Esophagus muscularis mucosa (tissue), 4 donors: ENCODE measurements at regions not wholly inside any gene's neighbourhood (a gene's known extent, or its start where the extent isn't known, plus 50 kb on each side); places are given as distances from the start of the nearest gene placed in this dataset.
"Not testable (repeated sequence)": the region's sequence is repeated elsewhere in the genome, so short reads cannot be mapped to it uniquely, and the experiment has no call there.

Experiments
- DNase-seq: peaks from one replicate; pipeline ENCODE4 v3.0.0-alpha.2; 2017; ENCODE audit errors: extremely low spot score
- H3K27ac ChIP-seq, 4 donors: fragments of 200-600 bp; sonication (generic); replicated peaks in 1 of 4; 1 replicate in 3 of 4; 2 replicates in 1 of 4; pipeline ENCODE4 v1.5.1; 2016 to 2019; ENCODE audit warnings: mild to moderate bottlenecking in 1 of 4
- H3K27me3 ChIP-seq, 4 donors: fragments of 200-600 bp; sonication (generic); one replicate each; pipeline versions ENCODE4 v1.5.1 to v1.6.0; 2016 to 2019
- H3K36me3 ChIP-seq, 4 donors: fragments of 200-600 bp; sonication (generic); one replicate each; pipeline ENCODE4 v1.5.1; 2016 to 2019
- H3K4me1 ChIP-seq, 4 donors: fragments of 200-600 bp; sonication (generic); one replicate each; pipeline ENCODE4 v1.5.1; 2016 to 2019
- H3K4me3 ChIP-seq, 4 donors: fragments of 200-600 bp; sonication (generic); 1 replicate in 2 of 4; 2 replicates in 2 of 4; pipeline ENCODE4 v1.5.1; 2016 to 2019; ENCODE audit warnings: mild to moderate bottlenecking in 4 of 4, moderate library complexity in 1 of 4
- H3K9me3 ChIP-seq, 4 donors: fragments of 200-600 bp; sonication (generic); 1 replicate in 3 of 4; 2 replicates in 1 of 4; pipeline ENCODE4 v1.5.1; 2016 to 2019
- EP300 ChIP-seq: sonication (generic); formaldehyde crosslinking; IDR thresholded peaks from one replicate; pipeline ENCODE4 v1.6.1; 2017; ENCODE audit warnings: antibody characterized with exemption
- POLR2A ChIP-seq: fragments of 450-650 bp; IDR thresholded peaks from one replicate; pipeline ENCODE4 v1.6.1; 2017; ENCODE audit warnings: antibody characterized with exemption, moderate library complexity, mild to moderate bottlenecking, low read depth
- POLR2AphosphoS5 ChIP-seq, 2 donors: sonication (generic); formaldehyde crosslinking; IDR thresholded peaks; one replicate each; pipeline ENCODE4 v1.6.1; 2017; ENCODE audit warnings: antibody characterized with exemption in 2 of 2
- WGBS: methylation state at CpG from one replicate; pipeline ENCODE4 v1.1.5; 2018; 5-methylcytosine and 5-hydroxymethylcytosine counted together
- intact Hi-C: fragments of 100-400 bp; cut with DNase I; formaldehyde crosslinking; loops from one replicate; pipeline ENCODE4 v1.15.1; 2023
- TF ChIP-seq, protein P1 (sequence below), 3 experiments: fragments of 200-600 bp in 2 of 3; fragments of 450-650 bp in 1 of 3; sonication (generic) in 2 of 3; IDR thresholded peaks; one replicate each; pipeline ENCODE4 v1.5.1; 2017 to 2019; ENCODE audit warnings: antibody characterized with exemption in 3 of 3, mild to moderate bottlenecking in 2 of 3, moderate library complexity in 1 of 3

DNA sequence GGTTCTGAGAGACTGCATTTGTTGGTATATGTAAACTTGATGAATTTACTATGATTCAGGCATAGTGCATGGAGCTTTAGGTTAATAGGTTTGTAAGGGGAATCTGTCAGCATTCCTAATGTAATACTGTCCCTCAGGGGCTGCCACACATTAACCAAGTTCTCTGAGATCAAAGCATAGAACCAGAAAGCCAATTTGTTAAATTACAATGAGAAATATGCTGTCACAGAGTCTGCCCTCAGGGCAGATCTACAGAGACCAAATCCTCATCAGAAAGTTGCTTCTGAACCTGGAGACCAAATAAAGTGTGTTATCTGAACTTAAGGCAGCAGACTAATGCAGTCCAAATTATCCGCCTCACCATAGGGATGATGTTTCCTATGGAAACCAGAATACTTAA is 250.8 kb upstream of the HTR1E start:
- WGBS, result 79% methylated on average over 1 of the region's 1 CpG
- intact Hi-C loops, result no loop called here

DNA sequence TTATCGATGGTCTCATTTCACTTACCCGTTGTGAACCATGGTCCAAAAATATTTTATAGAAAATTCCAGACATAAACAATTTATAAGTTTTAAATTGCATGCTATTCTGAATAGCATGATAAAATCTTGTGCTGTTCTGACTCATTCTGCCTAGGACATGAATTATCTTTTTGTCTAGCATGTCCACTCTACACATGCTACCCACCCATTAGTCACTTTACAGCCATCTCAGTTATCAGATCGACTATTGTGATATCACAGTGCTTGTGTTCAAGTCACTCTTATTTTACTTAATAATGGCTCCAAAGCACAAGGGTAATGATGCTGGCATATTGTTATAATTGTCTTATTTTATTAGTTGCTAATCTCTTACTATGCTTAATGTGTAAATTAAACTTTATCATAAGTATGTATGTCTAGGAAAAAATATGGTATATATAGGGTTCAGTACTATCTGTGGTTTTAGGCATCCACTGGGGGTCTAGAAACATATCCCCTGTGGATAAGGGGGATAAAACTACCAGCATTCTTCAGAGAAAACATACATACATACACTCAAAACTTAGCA is 252.0 kb upstream of the HTR1E start:
- Histone ChIP-seq H3K36me3 (no peaks in the 10 kb centered on the region), H3K4me3 (no peak overlapping the region), H3K4me1 (no peaks in the 10 kb centered on the region), H3K9me3 (no peaks in the 10 kb centered on the region), H3K27ac (no peak overlapping the region), H3K27me3 (no peaks in the 10 kb centered on the region)
- intact Hi-C loops, result no loop called here
- WGBS, result 81% methylated on average over 3 of the region's 3 CpGs
- TF ChIP-seq POLR2A (no peak), EP300 (no peak), POLR2AphosphoS5 (IDR thresholded peaks at IDR 0.05) (no peak)
- TF ChIP-seq, protein P1, sequence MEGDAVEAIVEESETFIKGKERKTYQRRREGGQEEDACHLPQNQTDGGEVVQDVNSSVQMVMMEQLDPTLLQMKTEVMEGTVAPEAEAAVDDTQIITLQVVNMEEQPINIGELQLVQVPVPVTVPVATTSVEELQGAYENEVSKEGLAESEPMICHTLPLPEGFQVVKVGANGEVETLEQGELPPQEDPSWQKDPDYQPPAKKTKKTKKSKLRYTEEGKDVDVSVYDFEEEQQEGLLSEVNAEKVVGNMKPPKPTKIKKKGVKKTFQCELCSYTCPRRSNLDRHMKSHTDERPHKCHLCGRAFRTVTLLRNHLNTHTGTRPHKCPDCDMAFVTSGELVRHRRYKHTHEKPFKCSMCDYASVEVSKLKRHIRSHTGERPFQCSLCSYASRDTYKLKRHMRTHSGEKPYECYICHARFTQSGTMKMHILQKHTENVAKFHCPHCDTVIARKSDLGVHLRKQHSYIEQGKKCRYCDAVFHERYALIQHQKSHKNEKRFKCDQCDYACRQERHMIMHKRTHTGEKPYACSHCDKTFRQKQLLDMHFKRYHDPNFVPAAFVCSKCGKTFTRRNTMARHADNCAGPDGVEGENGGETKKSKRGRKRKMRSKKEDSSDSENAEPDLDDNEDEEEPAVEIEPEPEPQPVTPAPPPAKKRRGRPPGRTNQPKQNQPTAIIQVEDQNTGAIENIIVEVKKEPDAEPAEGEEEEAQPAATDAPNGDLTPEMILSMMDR (IDR thresholded peaks at IDR 0.05), result no peak
- no peak for DNase-seq

More for the DNA sequence above, 250.8 kb upstream of the HTR1E start:
- no peak overlapping the region for H3K27ac ChIP-seq
- H3K27me3 ChIP-seq, result no peaks in the 10 kb centered on the region
- H3K9me3 ChIP-seq, result no peaks in the 10 kb centered on the region
- H3K4me1 ChIP-seq, result no peaks in the 10 kb centered on the region
- no peaks in the 10 kb centered on the region for H3K36me3 ChIP-seq
- no peak for DNase-seq
- H3K4me3 ChIP-seq, result no peak overlapping the region
- TF ChIP-seq EP300 (no peak), POLR2AphosphoS5 (IDR thresholded peaks at IDR 0.05) (no peak), POLR2A (no peak)
- TF ChIP-seq, protein P1 (IDR thresholded peaks at IDR 0.05), result no peak

DNA sequence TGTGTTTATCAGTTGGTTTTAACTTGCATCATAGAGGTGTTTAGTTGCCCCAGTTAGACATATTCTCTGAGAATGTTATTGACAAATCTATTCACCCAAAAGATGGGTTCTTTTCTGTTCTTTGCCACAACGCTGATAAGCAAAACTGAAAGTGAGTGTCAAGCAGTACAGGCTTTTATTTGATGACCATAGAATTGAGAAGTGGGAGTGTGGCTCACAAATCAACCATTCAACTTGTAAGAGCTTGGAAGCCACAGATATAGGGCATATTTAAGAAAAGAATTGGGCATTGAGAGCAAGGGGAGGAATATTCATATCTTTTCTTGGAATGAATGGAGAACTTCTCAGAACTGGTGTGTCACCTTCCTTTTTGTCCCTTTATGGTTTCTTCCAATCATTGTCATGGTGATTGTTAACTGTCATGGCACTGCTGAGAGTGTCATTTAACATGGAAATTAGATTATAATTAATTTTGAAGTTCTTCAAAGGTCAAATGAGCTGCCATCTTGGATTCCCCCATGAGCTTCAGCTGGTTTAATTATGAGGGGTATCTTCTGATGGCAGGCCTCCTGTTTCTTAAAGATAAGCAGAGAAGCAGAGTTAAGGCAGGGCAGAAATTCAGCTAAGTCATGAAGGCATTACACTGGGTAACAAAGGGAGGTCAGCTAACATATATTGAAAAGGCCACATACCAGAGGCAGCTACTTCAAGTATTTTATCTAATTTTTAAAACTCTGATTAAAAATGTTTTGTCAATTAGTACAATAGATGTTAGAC is 254.0 kb upstream of the HTR1E start:
- intact Hi-C loops, result no loop called here
- TF ChIP-seq POLR2A, result no peak
- TF ChIP-seq, protein P1 (IDR thresholded peaks at IDR 0.05), result no peak
- TF ChIP-seq POLR2AphosphoS5 (IDR thresholded peaks at IDR 0.05), result no peak
- TF ChIP-seq EP300, result no peak
- no peaks in the 10 kb centered on the region for H3K36me3 ChIP-seq
- no peak overlapping the region for H3K27ac ChIP-seq
- H3K9me3 ChIP-seq, result no peaks in the 10 kb centered on the region
- H3K27me3 ChIP-seq, result no peaks in the 10 kb centered on the region
- H3K4me3 ChIP-seq, result no peak overlapping the region
- 82% methylated on average over 1 of the region's 1 CpG for WGBS
- DNase-seq, result no peak
- no peaks in the 10 kb centered on the region for H3K4me1 ChIP-seq

DNA sequence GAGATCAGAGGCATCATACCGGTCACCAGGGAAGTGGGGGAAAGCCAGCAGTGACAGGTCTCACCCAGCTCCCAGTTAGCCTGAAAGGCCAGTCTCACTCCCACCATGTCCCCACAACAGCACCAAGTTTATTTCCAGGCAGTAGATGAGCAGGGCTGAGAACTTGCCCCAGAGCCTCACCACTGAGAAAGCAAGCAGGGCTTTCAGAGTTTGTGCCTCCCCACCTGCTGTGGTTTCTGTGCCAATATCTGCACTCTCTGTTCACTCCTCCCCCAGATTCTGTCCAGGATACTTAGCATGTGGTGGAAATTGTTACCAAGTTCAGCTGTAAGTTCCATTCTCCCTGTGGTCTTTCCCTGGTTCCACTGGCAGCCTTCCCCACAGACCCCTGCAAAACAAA is 255.0 kb upstream of the HTR1E start:
- WGBS, result 67% methylated on average over 1 of the region's 1 CpG
- H3K27ac ChIP-seq, result no peak overlapping the region
- TF ChIP-seq POLR2A (no peak), EP300 (no peak), POLR2AphosphoS5 (IDR thresholded peaks at IDR 0.05) (no peak)
- TF ChIP-seq, protein P1 (IDR thresholded peaks at IDR 0.05), result no peak
- DNase-seq, result no peak
- no peaks in the 10 kb centered on the region for H3K9me3 ChIP-seq
- H3K27me3 ChIP-seq, result no peaks in the 10 kb centered on the region
- H3K4me3 ChIP-seq, result no peak overlapping the region
- no peaks in the 10 kb centered on the region for H3K36me3 ChIP-seq
- intact Hi-C loops, result no loop called here
- no peaks in the 10 kb centered on the region for H3K4me1 ChIP-seq

DNA sequence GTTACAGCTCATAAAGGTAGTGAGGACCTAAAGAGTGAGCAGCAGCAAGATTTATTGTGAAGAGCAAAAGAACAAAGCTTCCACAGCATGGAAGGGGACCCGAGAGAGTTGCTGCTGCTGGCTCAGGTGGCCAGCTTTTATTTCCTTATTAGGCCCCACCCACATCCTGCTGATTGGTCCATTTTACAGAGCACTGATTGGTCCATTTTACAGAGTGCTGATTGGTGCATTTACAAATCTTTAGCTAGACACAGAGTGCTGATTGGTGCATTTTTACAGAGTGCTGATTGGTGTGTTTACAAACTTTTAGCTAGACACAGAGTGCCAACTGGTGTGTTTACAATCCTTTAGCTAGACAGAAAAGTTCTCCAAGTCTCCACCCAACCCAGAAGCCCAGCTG is 256.2 kb upstream of the HTR1E start:
- intact Hi-C loops, H3K9me3 ChIP-seq, H3K27me3 ChIP-seq, H3K27ac ChIP-seq, DNase-seq, H3K4me1 ChIP-seq, H3K36me3 ChIP-seq, H3K4me3 ChIP-seq: not testable (repeated sequence)
- WGBS, result 85% methylated on average over 1 of the region's 1 CpG

DNA sequence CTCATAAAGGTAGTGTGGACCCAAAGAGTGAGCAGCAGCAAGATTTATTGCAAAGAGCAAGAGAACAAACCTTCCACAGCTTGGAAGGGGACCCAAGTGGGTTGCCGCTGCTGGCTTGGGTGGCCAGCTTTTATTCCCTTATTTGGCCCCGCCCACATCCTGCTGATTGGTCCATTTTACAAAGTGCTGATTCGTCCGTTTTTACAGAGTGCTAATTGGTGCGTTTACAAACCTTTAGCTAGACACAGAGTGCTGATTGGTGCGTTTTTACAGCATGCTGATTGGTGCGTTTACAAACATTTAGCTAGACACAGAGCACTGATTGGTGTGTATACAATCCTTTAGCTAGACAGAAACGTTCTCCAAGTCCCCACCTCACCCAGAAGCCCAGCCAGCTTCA is 265.2 kb upstream of the HTR1E start:
- DNase-seq, H3K4me1 ChIP-seq, H3K4me3 ChIP-seq, intact Hi-C loops, H3K27me3 ChIP-seq, H3K27ac ChIP-seq, H3K36me3 ChIP-seq: not testable (repeated sequence)
- 74% methylated on average over 8 of the region's 8 CpGs for WGBS
- peaks cover 0 to 15% (median 11%) of the 10 kb centered on the region in 4 donors for H3K9me3 ChIP-seq
